T-helper 2 cell treated with Interferon-gamma antibody and Interleukin-4, amounts not matched to agents 5 μg/mL and 100 μg/mL, for 36 hours (primary cell): ENCODE measurements at regions not wholly inside any gene's neighbourhood (a gene's known extent, or its start where the extent isn't known, plus 50 kb on each side); places are given as distances from the start of the nearest gene placed in this dataset.

Experiments used
- DNase-seq: peaks from one replicate; pipeline ENCODE4 v3.0.0; 2021; ENCODE audit warnings: low spot score
- H3K27ac Mint-ChIP-seq: one replicate; pipeline ENCODE4 v1.8.0; 2021; ENCODE audit warnings: mild to moderate bottlenecking, mixed read lengths
- H3K27me3 Mint-ChIP-seq: one replicate; pipeline ENCODE4 v1.8.0; 2021; ENCODE audit warnings: low read depth, mixed read lengths
- H3K36me3 Mint-ChIP-seq: one replicate; pipeline ENCODE4 v1.8.0; 2021; ENCODE audit warnings: low read depth, mixed read lengths
- H3K4me1 Mint-ChIP-seq: one replicate; pipeline ENCODE4 v1.8.0; 2021; ENCODE audit warnings: low read depth, mixed read lengths
- H3K4me3 Mint-ChIP-seq: one replicate; pipeline ENCODE4 v1.8.0; 2022; ENCODE audit warnings: mild to moderate bottlenecking, moderate library complexity, mixed read lengths
- H3K9me3 Mint-ChIP-seq: one replicate; pipeline ENCODE4 v1.8.0; 2021; ENCODE audit warnings: mixed read lengths

- no peak for DNase-seq
- H3K27ac Mint-ChIP-seq, result no peak overlapping the region
- H3K4me3 Mint-ChIP-seq, result no peak overlapping the region
- H3K4me1 Mint-ChIP-seq, result peaks cover 5% of the 10 kb centered on the region
- H3K36me3 Mint-ChIP-seq, result no peaks in the 10 kb centered on the region
- H3K9me3 Mint-ChIP-seq, result peaks cover 9% of the 10 kb centered on the region
- H3K27me3 Mint-ChIP-seq, result no peaks in the 10 kb centered on the region
These were observed 111.2 kb upstream of the STT3B start for GRCh38 chr3:31421314-31422048.

GRCh38 chr3:31422237-31422636 is 110.5 kb upstream of the STT3B start:
- H3K4me3 Mint-ChIP-seq, result no peak overlapping the region
- no peak overlapping the region for H3K27ac Mint-ChIP-seq
- no peak for DNase-seq
- no peaks in the 10 kb centered on the region for H3K27me3 Mint-ChIP-seq
- peaks cover 5% of the 10 kb centered on the region for H3K4me1 Mint-ChIP-seq
- H3K9me3 Mint-ChIP-seq, result peaks cover 9% of the 10 kb centered on the region
- no peaks in the 10 kb centered on the region for H3K36me3 Mint-ChIP-seq

- no peak for DNase-seq
- Mint-ChIP-seq H3K9me3 (peaks cover 9% of the 10 kb centered on the region), H3K27me3 (no peaks in the 10 kb centered on the region), H3K27ac (no peak overlapping the region), H3K36me3 (no peaks in the 10 kb centered on the region), H3K4me1 (peaks cover 5% of the 10 kb centered on the region), H3K4me3 (no peak overlapping the region)
These were observed 109.2 kb upstream of the STT3B start for GRCh38 chr3:31423482-31423881.

GRCh38 chr3:31425401-31425800 is 107.3 kb upstream of the STT3B start:
- no peak for DNase-seq
- Mint-ChIP-seq H3K9me3 (peaks cover 3% of the 10 kb centered on the region), H3K27ac (no peak overlapping the region), H3K36me3 (no peaks in the 10 kb centered on the region), H3K4me3 (no peak overlapping the region), H3K4me1 (peaks cover 5% of the 10 kb centered on the region), H3K27me3 (no peaks in the 10 kb centered on the region)

- DNase-seq, result no peak
- Mint-ChIP-seq H3K27ac (no peak overlapping the region), H3K4me1 (no peaks in the 10 kb centered on the region), H3K9me3 (peaks cover 3% of the 10 kb centered on the region), H3K36me3 (no peaks in the 10 kb centered on the region), H3K4me3 (no peak overlapping the region), H3K27me3 (no peaks in the 10 kb centered on the region)
These were observed 105.1 kb upstream of the STT3B start for GRCh38 chr3:31427623-31428022.

GRCh38 chr3:31431321-31431720 is 101.4 kb upstream of the STT3B start:
- no peaks in the 10 kb centered on the region for H3K27me3 Mint-ChIP-seq
- peaks cover 12% of the 10 kb centered on the region for H3K9me3 Mint-ChIP-seq
- no peaks in the 10 kb centered on the region for H3K36me3 Mint-ChIP-seq
- H3K27ac Mint-ChIP-seq, result no peak overlapping the region
- DNase-seq, result no peak
- H3K4me1 Mint-ChIP-seq, result no peaks in the 10 kb centered on the region
- H3K4me3 Mint-ChIP-seq, result no peak overlapping the region

- Mint-ChIP-seq H3K4me3 (no peak overlapping the region), H3K27ac (no peak overlapping the region), H3K9me3 (peaks cover 25% of the 10 kb centered on the region), H3K4me1 (no peaks in the 10 kb centered on the region), H3K36me3 (no peaks in the 10 kb centered on the region), H3K27me3 (no peaks in the 10 kb centered on the region)
- no peak for DNase-seq
These were observed 99.6 kb upstream of the STT3B start for GRCh38 chr3:31432897-31433678.

- Mint-ChIP-seq H3K36me3 (no peaks in the 10 kb centered on the region), H3K9me3 (peaks cover 28% of the 10 kb centered on the region), H3K4me1 (no peaks in the 10 kb centered on the region), H3K27ac (no peak overlapping the region), H3K27me3 (no peaks in the 10 kb centered on the region), H3K4me3 (no peak overlapping the region)
- DNase-seq, result no peak
These were observed 99.1 kb upstream of the STT3B start for GRCh38 chr3:31433679-31433992.

GRCh38 chr3:31434819-31435218 is 97.9 kb upstream of the STT3B start:
- peaks cover 28% of the 10 kb centered on the region for H3K9me3 Mint-ChIP-seq
- no peak overlapping the region for H3K27ac Mint-ChIP-seq
- no peak overlapping the region for H3K4me3 Mint-ChIP-seq
- no peaks in the 10 kb centered on the region for H3K36me3 Mint-ChIP-seq
- no peaks in the 10 kb centered on the region for H3K4me1 Mint-ChIP-seq
- no peak for DNase-seq
- H3K27me3 Mint-ChIP-seq, result no peaks in the 10 kb centered on the region

GRCh38 chr3:31436830-31437229 is 95.9 kb upstream of the STT3B start:
- Mint-ChIP-seq H3K9me3 (peaks cover 28% of the 10 kb centered on the region), H3K36me3 (no peaks in the 10 kb centered on the region), H3K27ac (no peak overlapping the region), H3K4me3 (no peak overlapping the region), H3K27me3 (peaks cover 2% of the 10 kb centered on the region), H3K4me1 (no peaks in the 10 kb centered on the region)
- no peak for DNase-seq

GRCh38 chr3:31438742-31439141 is 94.0 kb upstream of the STT3B start:
- no peak for DNase-seq
- Mint-ChIP-seq H3K27me3 (peaks cover 2% of the 10 kb centered on the region), H3K4me1 (peaks cover 2% of the 10 kb centered on the region), H3K27ac (no peak overlapping the region), H3K9me3 (peaks cover 28% of the 10 kb centered on the region), H3K4me3 (no peak overlapping the region), H3K36me3 (no peaks in the 10 kb centered on the region)

GRCh38 chr3:31439890-31440750 is 92.6 kb upstream of the STT3B start:
- Mint-ChIP-seq H3K36me3 (no peaks in the 10 kb centered on the region), H3K27me3 (peaks cover 2% of the 10 kb centered on the region), H3K4me3 (no peak overlapping the region), H3K4me1 (peaks cover 3% of the 10 kb centered on the region), H3K9me3 (peaks cover 26% of the 10 kb centered on the region), H3K27ac (no peak overlapping the region)
- DNase-seq, result no peak

GRCh38 chr3:31440878-31441277 is 91.8 kb upstream of the STT3B start:
- peaks cover 3% of the 10 kb centered on the region for H3K4me1 Mint-ChIP-seq
- H3K9me3 Mint-ChIP-seq, result peaks cover 18% of the 10 kb centered on the region
- H3K4me3 Mint-ChIP-seq, result no peak overlapping the region
- H3K36me3 Mint-ChIP-seq, result no peaks in the 10 kb centered on the region
- H3K27me3 Mint-ChIP-seq, result peaks cover 2% of the 10 kb centered on the region
- DNase-seq, result no peak
- H3K27ac Mint-ChIP-seq, result no peak overlapping the region

GRCh38 chr3:31442755-31443154 is 90.0 kb upstream of the STT3B start:
- peaks cover 5% of the 10 kb centered on the region for H3K4me1 Mint-ChIP-seq
- H3K27ac Mint-ChIP-seq, result no peak overlapping the region
- no peak for DNase-seq
- peaks cover 3% of the 10 kb centered on the region for H3K27me3 Mint-ChIP-seq
- no peaks in the 10 kb centered on the region for H3K36me3 Mint-ChIP-seq
- H3K4me3 Mint-ChIP-seq, result no peak overlapping the region
- H3K9me3 Mint-ChIP-seq, result peaks cover 4% of the 10 kb centered on the region
